Hematopoietic multipotent progenitor cell treated with erythropoietin and hydrocortisone succinate and interleukin-3 and kit ligand, for 4 days (in vitro differentiated cells): ENCODE measurements at regions not wholly inside any gene's neighbourhood (a gene's known extent, or its start where the extent isn't known, plus 50 kb on each side); places are given as distances from the start of the nearest gene placed in this dataset.

Experiments used
- DNase-seq: peaks from one replicate; pipeline ENCODE4 v3.0.0-alpha.2; 2015

DNA sequence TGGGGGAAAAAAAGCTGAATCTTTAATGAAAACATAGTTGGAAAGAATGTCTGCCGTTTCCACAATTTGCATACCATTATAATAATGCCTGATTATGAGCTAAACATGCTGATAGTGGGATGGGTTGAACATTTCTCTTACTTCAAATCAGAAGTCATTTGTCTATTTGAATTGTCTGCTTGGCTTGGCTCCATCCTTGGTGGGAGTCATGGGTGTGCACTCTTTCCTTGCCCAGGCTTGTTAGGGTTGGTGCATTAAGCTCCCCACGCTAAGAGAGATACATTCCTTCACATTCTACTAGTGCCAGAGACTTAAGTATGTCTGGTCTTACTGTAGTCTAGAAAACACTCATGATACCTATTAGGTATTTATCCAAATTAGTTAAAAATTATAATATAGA, 121.4 kb upstream of the RARB start:
- no peak for DNase-seq

DNA sequence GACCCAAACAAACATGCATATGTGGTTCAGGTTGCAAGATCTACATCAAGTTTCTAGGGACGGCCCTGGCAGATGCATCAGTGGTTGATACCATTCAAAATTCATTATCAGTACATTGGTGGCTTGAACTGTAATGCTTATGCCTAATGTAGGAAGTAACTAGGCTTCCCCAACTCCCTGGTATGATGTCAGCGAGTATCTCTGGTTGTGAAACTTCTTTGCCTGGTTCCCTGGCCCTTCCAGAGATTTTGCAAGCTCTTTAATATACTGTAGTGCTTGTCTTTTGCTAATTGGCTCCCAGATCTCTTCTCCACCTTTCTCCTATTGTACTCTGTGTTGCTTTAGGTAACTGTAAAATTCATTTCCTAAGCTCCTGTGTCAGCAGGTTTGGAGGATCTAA, 114.8 kb upstream of the RARB start:
- DNase-seq: no peak

DNA sequence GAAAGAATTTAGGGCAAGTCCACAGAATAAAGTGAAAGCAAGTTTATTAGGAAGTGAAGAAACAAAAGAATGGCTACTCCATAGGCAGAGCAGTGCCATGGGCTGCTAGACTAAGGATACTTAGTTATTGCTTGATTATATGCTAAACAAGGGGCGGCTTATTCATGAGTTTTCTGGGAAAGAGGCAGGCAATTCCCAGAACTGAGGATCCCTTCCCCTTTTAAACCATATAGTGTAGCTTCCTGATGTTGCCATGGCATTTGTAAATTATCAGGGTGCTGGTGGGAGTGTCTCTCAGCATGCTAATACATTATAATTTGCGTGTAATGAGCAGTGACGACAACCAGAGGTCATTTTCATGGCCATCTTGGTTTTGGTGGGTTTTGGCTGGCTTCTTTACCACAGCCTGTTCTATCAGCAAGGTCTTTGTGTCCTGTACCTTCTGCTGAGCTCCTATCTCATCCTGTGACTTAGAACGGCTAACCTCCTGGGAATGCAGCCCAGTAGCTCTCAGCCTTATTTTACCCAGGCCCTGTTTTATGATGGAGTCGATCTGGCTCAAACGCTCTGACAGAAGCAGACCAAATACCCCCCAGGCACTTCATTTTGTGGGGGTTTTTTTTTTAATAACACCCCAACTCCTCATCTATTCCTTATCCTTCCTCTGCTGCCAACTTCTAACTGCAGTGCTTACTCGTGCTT, 103.0 kb upstream of the RARB start:
- no peak for DNase-seq

DNA sequence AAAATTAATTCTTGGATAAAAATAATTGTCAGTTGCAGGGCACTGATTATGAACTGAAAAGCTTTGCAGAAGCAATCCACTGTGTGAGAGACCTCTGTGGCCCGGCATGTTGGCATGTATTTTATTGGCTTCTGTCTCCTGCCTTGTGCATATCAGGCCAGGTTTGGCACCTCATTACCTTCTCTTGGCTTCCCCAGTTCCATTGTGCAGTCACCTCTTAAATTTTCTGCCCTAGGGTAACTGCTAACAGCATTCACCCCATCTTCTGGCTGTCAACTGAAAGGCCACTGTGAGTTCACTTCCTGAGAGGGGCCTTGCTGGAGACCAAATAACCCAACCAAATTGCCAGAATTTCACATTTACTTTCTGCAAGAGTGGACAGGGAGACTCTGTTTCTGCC, 92.7 kb upstream of the RARB start:
- DNase-seq: no peak

DNA sequence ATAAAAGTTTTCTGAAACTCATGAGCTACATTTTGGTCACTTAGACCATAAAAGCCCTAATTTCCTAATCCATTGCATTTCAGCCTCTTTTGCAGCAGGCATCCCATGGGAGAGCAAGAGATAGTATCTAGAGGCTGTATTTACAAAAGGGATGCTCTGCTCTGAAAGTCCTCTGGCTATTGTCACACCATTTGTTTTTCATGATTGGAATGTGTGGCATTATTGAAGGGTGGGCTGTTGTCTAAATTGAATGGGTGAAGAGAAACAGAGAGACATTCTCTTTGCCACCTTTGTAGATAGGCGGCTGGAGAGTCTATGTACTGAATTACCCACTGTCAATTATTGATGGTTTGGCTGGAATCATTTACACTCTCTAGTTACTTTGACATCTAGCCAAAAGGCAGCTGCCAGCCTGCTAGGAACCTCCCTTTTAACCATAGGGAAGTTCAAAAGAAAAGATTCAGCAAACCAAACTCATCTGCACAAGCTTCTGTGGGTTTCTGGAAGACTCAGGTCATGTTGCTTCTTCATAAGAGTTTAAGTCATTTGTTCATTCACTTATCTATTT, 89.8 kb upstream of the RARB start:
- no peak for DNase-seq

DNA sequence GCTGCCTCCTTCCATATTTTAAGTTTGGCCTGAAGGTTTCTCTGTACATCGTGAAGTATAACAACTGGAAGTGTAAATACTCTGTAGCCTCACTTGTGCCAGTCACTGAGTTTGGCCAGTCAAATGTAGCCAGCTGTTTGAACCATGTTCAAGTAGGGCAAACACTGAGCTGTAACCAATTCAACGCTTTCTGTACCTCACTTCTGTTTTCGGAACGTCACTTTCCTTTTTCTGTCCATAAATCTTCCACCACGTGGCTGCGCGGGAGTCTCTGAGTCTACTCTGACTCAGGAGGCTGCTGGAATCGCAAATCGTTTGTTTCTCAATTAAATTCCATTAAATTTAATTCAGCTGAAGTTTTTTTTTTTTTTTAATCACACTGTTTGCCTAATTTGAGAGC, 88.8 kb upstream of the RARB start:
- DNase-seq: no peak

DNA sequence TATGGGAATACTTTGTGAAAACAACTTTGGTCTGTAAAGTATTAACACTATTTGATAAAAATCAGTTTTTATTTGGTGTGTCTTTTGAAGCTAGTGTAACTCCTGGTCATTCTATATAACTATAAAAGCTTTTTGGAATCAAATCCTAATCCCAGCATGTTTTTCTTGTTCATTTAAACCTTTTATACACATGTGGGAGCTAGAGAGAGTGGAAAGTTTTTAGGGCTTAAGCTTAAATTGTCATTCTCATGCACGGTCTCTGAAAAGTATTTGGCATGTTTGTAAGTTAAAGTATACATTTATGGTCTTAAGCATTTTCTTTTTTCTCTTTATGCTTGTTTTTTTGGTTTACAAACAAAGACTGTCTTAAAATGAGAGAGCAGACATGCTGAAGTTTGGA, 83.4 kb upstream of the RARB start:
- no peak for DNase-seq

DNA sequence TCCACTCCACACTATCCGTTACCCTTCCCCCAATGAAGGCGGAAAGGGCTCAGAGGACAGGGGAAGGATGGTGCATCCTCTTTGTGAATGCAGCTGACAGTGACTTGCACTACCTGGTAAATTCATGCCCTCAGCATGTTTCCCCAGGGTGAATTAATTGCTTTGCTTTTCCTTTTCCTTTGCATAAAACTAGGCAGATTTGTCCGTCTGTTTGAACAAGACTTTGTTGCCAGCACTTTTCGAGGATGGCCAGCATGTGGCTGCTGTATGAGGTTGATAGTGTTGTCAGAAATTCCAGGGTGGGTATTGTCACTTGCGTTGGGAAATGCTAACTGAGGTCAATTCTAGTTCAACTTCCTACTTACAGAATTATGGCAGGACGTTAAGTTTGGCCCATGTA, 79.0 kb upstream of the RARB start:
- no peak for DNase-seq

DNA sequence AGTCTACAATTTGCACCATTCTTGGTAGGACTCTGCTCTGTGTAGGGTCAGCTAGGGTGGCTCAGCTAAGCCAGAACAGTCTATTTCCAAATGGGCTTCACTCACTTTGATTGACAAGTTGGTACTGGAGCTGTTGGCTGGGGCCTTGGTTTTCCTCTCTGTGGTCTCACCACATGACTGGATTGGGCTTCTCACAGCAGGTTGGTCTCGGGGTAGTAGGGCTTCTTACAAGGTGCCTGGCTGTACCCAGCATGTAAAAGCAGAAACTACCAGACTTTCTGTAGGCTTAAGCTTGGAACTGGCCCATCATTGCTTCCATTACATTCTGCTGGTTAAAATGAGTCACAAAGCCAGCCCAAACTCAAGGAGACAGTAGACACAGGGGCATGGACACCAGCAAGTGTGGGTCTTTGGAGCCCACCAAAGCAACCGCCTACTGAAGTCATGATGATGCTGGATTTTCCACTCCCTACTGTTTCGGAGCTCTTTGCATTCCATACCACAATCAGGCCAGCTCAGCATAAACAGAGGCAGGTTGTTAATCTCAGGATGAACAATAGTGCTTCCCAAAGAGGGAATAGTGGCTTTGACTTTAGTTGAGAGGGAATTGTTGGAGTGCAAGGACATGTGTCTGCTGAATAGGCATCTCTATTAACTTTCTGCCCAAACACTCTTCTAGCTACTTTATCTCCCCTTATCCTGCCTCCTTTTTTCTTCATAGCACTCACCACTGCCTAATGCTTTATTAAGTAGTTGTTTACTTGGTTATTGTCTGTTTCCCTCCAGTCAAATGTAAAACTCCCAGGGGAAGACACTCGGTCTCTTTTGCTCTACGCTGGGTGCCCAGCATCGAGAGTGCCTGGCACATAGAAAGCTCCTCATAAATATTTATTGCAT, 78.0 kb upstream of the RARB start:
- DNase-seq: no peak

DNA sequence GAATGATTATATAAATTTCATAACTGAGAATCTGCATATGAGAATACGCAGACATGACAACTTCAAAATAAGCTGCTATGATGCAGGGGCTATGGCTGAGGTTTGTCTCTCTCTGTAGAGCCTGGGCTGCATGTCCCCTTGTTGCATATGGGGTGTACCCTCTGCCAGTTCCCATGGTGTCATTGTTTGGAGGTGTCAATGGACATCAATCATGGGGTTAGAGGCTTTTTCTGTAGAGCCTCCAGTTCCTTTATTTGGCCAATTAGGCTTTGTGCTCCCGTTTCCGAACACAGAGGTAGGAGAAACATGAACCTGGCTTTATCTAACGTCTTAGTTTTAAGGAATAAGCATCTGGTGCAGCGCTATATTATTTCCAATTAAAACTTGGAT, 77.3 kb upstream of the RARB start:
- DNase-seq: no peak

DNA sequence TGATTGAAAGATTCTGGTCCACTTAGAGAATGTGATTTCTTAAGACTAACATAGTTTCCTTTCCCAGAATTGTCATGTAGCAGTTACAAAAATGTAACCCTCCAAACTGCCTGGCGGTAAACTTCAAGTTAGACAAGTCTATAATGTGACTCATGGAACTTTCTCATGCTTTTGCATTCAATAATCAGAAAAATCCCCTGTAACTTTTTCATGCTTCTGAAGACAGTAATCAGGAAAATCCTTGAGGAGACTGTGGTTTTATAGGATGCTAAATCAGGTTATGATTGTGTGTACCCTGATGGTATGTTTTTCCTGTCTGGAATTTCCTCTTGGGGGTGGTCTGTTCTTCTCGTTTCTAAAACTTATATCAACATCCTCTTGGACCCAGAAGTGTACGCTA, 74.0 kb upstream of the RARB start:
- DNase-seq: no peak

DNA sequence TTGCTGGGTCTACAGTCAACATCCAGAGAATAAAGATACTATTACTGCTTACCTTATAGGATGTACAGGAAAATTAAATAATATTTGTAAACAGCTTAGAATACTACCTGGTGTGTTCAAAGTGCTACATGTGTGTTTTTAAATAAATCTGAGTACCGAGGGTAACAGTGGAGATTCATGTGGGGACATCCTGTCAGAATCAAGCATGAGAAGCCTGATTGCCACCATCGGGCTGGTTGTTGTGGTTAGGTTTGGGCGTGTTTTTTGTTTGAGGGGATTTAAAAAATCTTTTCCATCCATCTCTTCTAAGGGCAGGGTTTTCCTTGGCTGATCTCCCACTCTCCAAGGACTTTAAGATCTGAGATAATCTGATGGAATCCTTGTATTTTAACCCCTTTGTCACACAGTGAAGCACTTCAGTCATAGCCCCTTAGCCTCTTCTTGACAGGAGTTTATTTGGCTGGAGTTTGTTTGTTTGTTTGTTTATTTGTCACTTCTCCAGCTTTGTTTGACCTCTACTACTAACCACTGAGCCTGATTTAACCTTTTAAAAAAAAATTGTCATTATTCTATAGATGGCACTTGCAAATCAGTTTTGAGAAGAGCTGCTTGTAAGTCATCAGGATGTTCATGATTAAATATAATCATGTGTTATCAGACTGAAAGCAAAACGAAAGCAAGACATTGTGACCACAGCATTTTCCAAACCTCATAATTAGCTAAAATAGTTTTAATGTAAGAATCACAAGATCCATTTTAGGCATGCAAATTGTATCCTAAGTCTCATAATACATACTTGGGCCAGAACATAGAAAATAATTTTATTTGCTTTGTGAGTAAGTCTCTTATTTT, 72.8 kb upstream of the RARB start:
- DNase-seq: no peak

DNA sequence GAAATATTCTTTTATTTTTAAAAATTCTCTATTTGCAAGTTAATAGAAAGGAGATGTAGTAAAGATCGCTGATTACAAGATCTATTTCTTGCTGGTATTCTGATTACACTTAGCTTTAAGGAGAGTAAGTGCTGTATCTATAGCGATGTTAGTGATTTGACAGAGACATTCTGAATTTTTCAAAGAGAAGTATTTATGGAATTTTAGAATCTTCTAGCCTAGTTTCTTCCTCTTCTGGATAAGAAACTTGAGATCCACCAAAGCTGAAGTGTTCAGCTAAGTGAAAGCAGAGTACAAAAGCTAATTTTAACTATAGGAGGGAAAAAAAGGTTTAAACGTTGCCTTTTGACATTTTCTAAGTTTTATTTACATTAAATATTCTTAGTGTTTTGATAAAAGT, 72.1 kb upstream of the RARB start:
- DNase-seq: no peak

DNA sequence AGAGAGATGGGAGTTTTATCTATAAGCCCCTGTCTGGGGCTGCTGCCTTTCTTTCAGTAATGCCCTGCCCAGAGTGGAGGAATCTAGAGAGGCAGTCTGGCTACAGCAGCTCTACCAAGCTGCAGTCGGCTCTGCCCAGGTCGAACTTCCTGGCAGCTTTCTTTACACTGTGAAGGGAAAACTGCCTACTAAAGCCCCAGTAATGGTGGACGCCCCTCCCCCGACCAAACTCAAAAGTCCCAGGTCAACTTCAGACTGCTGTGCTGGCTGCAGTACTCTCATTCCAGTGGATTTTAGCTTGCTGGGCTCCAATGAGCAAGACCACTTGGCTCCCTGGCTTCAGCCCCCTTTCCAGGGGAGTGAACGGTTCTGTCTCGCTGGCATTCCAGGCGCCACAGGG, 65.9 kb upstream of the RARB start:
- no peak for DNase-seq

DNA sequence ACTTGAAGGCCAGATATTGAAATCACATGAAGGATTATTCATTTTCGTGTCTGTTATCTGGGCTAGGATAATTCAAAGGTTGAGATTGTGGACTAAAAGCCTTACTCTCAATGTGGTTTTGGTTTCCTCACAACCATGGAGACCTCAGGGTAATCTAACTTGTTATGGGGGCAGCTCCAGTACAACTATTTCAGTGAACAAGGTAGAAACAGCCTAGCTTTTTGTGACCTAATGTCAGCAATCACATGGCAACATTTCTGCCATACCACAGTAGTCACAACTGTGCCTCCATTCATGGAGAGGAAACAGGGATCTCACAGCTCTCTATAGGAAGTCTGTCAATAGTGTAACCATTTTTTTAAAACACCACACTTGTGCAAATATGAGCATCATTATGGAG, 62.4 kb upstream of the RARB start:
- no peak for DNase-seq

DNA sequence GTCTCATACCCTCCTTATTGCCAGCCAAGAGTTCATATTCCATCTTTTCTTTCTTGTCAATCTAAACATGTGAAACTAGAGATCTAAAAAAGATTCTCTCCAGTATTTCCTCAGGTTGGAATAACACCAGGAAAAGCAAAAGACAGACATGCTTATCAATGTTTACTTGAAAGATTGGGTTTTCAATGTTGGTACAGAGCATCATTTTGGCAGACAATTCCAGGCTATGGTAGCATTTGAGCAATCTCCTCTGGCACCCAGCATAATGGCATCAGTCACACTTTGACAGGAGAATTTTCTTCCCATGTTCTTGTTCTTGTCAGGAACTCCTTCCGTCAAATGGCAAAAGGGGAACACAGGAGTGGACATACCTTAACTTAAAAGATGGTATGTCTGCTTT, 61.0 kb upstream of the RARB start:
- DNase-seq: no peak

DNA sequence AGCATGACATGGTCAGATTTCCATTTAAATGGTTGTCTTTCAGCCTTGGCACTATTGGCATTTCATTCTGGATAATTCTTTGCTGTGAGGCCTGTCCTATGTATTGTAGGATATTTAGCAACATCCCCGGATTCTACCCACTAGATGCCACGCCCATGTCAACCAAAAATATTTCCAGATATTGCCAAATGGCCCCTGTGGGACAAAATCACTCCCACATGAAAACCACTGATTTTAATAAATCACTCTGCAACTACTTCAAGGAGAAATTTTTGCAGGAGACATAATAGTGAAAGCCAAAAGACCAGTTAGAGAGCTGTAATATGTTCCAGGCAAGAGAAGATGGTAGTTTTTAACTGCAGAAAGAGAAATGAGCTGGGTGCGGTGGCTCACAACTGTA, 55.9 kb upstream of the RARB start:
- DNase-seq: no peak

DNA sequence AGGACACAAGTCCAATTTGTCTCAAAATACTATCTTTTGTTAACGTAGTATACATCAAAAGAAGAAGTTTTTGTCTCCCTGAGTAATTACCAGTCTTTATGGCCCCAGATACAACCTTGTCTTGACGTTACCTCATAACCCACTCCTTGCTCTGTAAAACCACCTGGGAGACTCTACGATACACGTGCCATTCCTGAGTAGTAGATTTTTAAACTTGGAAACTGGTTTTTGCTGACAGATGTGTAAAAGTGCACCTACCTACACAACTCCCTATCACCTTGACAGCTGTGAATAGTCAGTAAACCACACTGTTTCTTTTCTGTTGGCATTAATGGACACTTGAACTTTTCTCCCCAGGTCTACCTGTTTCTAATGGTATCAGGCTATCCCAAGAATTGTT, 51.7 kb upstream of the RARB start:
- DNase-seq: no peak

DNA sequence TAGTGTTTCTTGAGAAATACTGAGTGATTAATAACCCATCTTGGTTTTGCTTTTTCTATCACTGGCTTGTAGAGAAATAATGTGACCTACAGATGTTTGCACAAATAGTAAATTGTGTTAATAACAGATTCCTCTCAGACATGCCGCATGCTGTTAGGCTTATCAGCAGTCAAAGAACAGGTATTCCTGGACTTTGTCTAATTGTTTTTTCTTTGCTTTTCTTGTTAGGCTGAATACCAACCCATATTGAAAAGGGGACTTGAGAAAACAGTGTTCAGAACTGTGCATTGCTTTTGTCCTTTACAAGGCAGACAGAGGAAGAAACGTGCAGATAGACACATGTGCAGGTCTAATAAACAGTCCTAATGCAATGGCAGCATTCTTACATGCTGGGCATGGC, 51.0 kb upstream of the RARB start:
- DNase-seq: no peak
